Spleen (tissue), 11 donors: ENCODE measurements at regions not wholly inside any gene's neighbourhood (a gene's known extent, or its start where the extent isn't known, plus 50 kb on each side); places are given as distances from the start of the nearest gene placed in this dataset.

Experiments used
- DNase-seq: peaks from one replicate; pipeline ENCODE4 v3.0.0-alpha.2; 2020
- H3K27ac ChIP-seq, 8 donors: fragments of 200-600 bp; sonication (generic) in 7 of 8; 1 replicate in 4 of 8; 2 replicates in 4 of 8; pipeline versions ENCODE4 v1.5.0 to v1.8.0; 2016 to 2021; ENCODE audit warnings: inconsistent platforms in 4 of 8, mild to moderate bottlenecking in 4 of 8, moderate library complexity in 1 of 8
- H3K27me3 ChIP-seq, 7 donors: fragments of 200-600 bp; sonication (generic) in 6 of 7; replicated peaks in 1 of 7; 1 replicate in 4 of 7; 2 replicates in 3 of 7; pipeline versions ENCODE4 v1.5.0 to v1.8.0; 2016 to 2021; ENCODE audit warnings: inconsistent platforms in 3 of 7, mild to moderate bottlenecking in 1 of 7
- H3K36me3 ChIP-seq, 6 donors: fragments of 200-600 bp; sonication (generic) in 5 of 6; 1 replicate in 4 of 6; 2 replicates in 2 of 6; pipeline versions ENCODE4 v1.5.0 to v1.8.0; 2016 to 2021; ENCODE audit warnings: inconsistent platforms in 2 of 6
- H3K4me1 ChIP-seq, 6 donors: fragments of 200-600 bp; sonication (generic) in 5 of 6; 1 replicate in 3 of 6; 2 replicates in 3 of 6; pipeline versions ENCODE4 v1.5.0 to v1.8.0; 2016 to 2021; ENCODE audit warnings: inconsistent platforms in 3 of 6
- H3K4me3 ChIP-seq, 8 donors: fragments of 200-600 bp; sonication (generic) in 7 of 8; 1 replicate in 4 of 8; 2 replicates in 4 of 8; pipeline versions ENCODE4 v1.5.0 to v1.8.0; 2016 to 2021; ENCODE audit warnings: inconsistent platforms in 4 of 8, mild to moderate bottlenecking in 4 of 8, moderate library complexity in 2 of 8
- H3K9me3 ChIP-seq, 8 donors: fragments of 200-600 bp; sonication (generic) in 7 of 8; 1 replicate in 4 of 8; 2 replicates in 4 of 8; pipeline versions ENCODE4 v1.5.0 to v1.8.0; 2016 to 2021; ENCODE audit warnings: inconsistent platforms in 4 of 8
- POLR2A ChIP-seq, 3 donors: fragments of 450-650 bp; IDR thresholded peaks; one replicate each; pipeline ENCODE4 v1.5.1; 2017; ENCODE audit warnings: antibody characterized with exemption in 3 of 3, mild to moderate bottlenecking in 1 of 3
- POLR2AphosphoS5 ChIP-seq, 3 donors: sonication (generic); formaldehyde crosslinking; IDR thresholded peaks; one replicate each; pipeline ENCODE4 v1.5.1; 2017; ENCODE audit warnings: antibody characterized with exemption in 3 of 3
- WGBS, 5 donors: extraction: QIAGEN DNeasy Blood & Tissue Kit in 3 of 5; methylation state at CpG; one replicate each; pipeline versions ENCODE4 v1.1.5 to v1.1.7; 2013 to 2018; 5-methylcytosine and 5-hydroxymethylcytosine counted together
- intact Hi-C: fragments of 100-400 bp; cut with DNase I; formaldehyde crosslinking; loops from one replicate; pipeline ENCODE4 v1.15.0; 2023; ENCODE audit warnings: low total_unique reads
- TF ChIP-seq, protein P1 (sequence below), 11 experiments: fragments of 200-600 bp in 7 of 11; fragments of 450-650 bp in 4 of 11; sonication (generic) in 4 of 11; IDR thresholded peaks in 8 of 11; conservative IDR thresholded peaks in 3 of 11; 1 replicate in 7 of 11; 2 replicates in 4 of 11; pipeline versions ENCODE4 v1.4.0 to v1.8.0; 2016 to 2021; ENCODE audit warnings: antibody characterized with exemption in 11 of 11, inconsistent platforms in 4 of 11, mild to moderate bottlenecking in 1 of 11
- donor health status: healthy with polysubstance abuse.
- donor health status: DM: no; HTN: no; CAD: no; lungs with moderate emphysema.
- donor health status: DM: no; HTN: no; CAD: no.
- donor health status: Bipolar disorder and iron deficiency.
- donor health status: healthy.
- donor health status: DM: no; HTN: no; CAD: no.
- donor health status: DM: yes; HTN: yes; CAD: no.

GRCh38 chr2:122388208-122388607 lies 632.8 kb downstream of the TSN start:
- Histone ChIP-seq H3K36me3 (no peaks in the 10 kb centered on the region), H3K4me3 (no peak overlapping the region), H3K4me1 (no peaks in the 10 kb centered on the region), H3K27me3 (no peaks in the 10 kb centered on the region), H3K27ac (no peak overlapping the region), H3K9me3 (peaks cover 0 to 29% (median 19%) of the 10 kb centered on the region in 8 donors)
- DNase-seq = no peak
- TF ChIP-seq POLR2AphosphoS5 (IDR thresholded peaks at IDR 0.05) (no peak), POLR2A (IDR thresholded peaks at IDR 0.05) (no peak)
- TF ChIP-seq, protein P1, sequence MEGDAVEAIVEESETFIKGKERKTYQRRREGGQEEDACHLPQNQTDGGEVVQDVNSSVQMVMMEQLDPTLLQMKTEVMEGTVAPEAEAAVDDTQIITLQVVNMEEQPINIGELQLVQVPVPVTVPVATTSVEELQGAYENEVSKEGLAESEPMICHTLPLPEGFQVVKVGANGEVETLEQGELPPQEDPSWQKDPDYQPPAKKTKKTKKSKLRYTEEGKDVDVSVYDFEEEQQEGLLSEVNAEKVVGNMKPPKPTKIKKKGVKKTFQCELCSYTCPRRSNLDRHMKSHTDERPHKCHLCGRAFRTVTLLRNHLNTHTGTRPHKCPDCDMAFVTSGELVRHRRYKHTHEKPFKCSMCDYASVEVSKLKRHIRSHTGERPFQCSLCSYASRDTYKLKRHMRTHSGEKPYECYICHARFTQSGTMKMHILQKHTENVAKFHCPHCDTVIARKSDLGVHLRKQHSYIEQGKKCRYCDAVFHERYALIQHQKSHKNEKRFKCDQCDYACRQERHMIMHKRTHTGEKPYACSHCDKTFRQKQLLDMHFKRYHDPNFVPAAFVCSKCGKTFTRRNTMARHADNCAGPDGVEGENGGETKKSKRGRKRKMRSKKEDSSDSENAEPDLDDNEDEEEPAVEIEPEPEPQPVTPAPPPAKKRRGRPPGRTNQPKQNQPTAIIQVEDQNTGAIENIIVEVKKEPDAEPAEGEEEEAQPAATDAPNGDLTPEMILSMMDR (IDR thresholded peaks at IDR 0.05 in 8 of 11, conservative IDR thresholded peaks at IDR 0.05 in 3 of 11) = no peak
- 71 to 93% (median 84%) methylated on average over 3 of the region's 3 CpGs for WGBS, 5 donors
- intact Hi-C loops = no loop called here

DNA sequence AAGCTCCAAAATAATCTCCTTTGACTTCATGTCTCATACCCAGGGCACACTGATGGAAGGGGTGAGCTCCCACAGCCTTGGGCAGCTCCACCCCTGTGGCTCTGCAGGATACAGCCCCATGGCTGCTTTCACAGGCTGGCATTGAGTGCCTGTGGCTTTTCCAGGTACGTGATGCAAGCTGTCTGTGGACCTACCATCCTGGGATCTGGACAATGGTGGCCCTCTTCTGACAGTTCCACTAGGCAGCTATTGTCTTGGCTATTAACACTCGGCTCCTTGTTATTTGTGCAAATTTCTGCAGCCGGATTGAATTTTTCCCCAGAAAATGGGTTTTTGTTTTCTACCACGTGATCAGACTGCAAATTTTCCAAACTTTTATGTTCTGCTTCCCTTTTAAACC lies 634.2 kb downstream of the TSN start:
- H3K9me3 ChIP-seq = peaks cover 0 to 29% (median 19%) of the 10 kb centered on the region in 8 donors
- DNase-seq = no peak
- 79 to 85% (median 80%) methylated on average over 4 of the region's 4 CpGs for WGBS, 5 donors
- H3K27ac ChIP-seq = no peak overlapping the region
- TF ChIP-seq POLR2A (IDR thresholded peaks at IDR 0.05) (no peak), POLR2AphosphoS5 (IDR thresholded peaks at IDR 0.05) (no peak)
- TF ChIP-seq, protein P1 (IDR thresholded peaks at IDR 0.05 in 8 of 11, conservative IDR thresholded peaks at IDR 0.05 in 3 of 11) = no peak
- no peak overlapping the region for H3K4me3 ChIP-seq
- H3K27me3 ChIP-seq = no peaks in the 10 kb centered on the region
- no peaks in the 10 kb centered on the region for H3K4me1 ChIP-seq
- no peaks in the 10 kb centered on the region for H3K36me3 ChIP-seq
- intact Hi-C loops = no loop called here

DNA sequence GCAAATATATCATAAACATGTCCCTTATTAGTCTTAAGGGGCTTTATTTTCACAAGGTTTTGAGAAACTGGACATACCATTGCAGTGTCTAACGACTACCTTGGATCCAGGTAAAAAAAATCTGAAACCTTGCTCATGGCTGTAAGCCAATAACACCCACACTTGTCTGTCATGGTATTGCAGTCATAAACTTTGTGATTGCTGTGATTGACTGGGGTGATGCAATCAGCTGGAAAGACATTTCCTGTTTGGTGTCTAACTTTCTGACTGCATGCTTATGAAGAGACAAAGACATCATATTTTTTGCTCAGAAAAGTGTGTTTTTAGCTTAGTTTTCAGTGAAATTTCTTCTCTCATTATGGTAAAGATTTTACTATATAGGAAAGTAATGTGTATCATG lies 635.0 kb downstream of the TSN start:
- Histone ChIP-seq H3K27ac (no peak overlapping the region), H3K36me3 (no peaks in the 10 kb centered on the region), H3K27me3 (no peaks in the 10 kb centered on the region), H3K9me3 (peaks cover 0 to 29% (median 19%) of the 10 kb centered on the region in 8 donors), H3K4me3 (no peak overlapping the region), H3K4me1 (no peaks in the 10 kb centered on the region)
- 64 to 80% (median 69%) methylated on average over 1 of the region's 1 CpG for WGBS, 5 donors
- no peak for DNase-seq
- intact Hi-C loops = no loop called here
- no peak for TF ChIP-seq POLR2A (IDR thresholded peaks at IDR 0.05)
- TF ChIP-seq, protein P1 (IDR thresholded peaks at IDR 0.05 in 8 of 11, conservative IDR thresholded peaks at IDR 0.05 in 3 of 11) = no peak
- no peak for TF ChIP-seq POLR2AphosphoS5 (IDR thresholded peaks at IDR 0.05)

GRCh38 chr2:122391726-122392125 lies 636.3 kb downstream of the TSN start:
- 75 to 87% (median 86%) methylated on average over 3 of the region's 3 CpGs for WGBS, 5 donors
- Histone ChIP-seq H3K4me1 (no peaks in the 10 kb centered on the region), H3K36me3 (no peaks in the 10 kb centered on the region), H3K27ac (no peak overlapping the region), H3K4me3 (no peak overlapping the region), H3K9me3 (peaks cover 0 to 29% (median 19%) of the 10 kb centered on the region in 8 donors), H3K27me3 (no peaks in the 10 kb centered on the region)
- no peak for DNase-seq
- intact Hi-C loops = no loop called here
- TF ChIP-seq POLR2AphosphoS5 (IDR thresholded peaks at IDR 0.05) (no peak), POLR2A (IDR thresholded peaks at IDR 0.05) (no peak)
- TF ChIP-seq, protein P1 (IDR thresholded peaks at IDR 0.05 in 8 of 11, conservative IDR thresholded peaks at IDR 0.05 in 3 of 11) = no peak
